ENCODE measurements at regions not wholly inside any gene's neighbourhood (a gene's known extent, or its start where the extent isn't known, plus 50 kb on each side); places are given as distances from the start of the nearest gene placed in this dataset.

- DNase-seq (ENCODE audit: extremely low spot score, unreplicated experiment), result no peak
- no peak for TF ChIP-seq CTCF (IDR thresholded peaks at IDR 0.05)
- H3K27me3 Mint-ChIP-seq (ENCODE audit: unreplicated experiment), result no peaks in the 10 kb centered on the region
- peaks cover 23% of the 10 kb centered on the region for H3K4me1 Mint-ChIP-seq (ENCODE audit: unreplicated experiment)
- H3K27ac Mint-ChIP-seq (ENCODE audit: unreplicated experiment), result no peak overlapping the region
- no peak overlapping the region for H3K4me3 Mint-ChIP-seq (ENCODE audit: unreplicated experiment)
- peaks cover 4% of the 10 kb centered on the region for H3K36me3 Mint-ChIP-seq (ENCODE audit: unreplicated experiment)
- H3K9me3 Mint-ChIP-seq (ENCODE audit: unreplicated experiment), result no peaks in the 10 kb centered on the region
These were observed 90.5 kb upstream of the CCDC150 start for GRCh38 chr2:196549052-196549451.

GRCh38 chr2:196551014-196551413 lies 88.5 kb upstream of the CCDC150 start:
- Mint-ChIP-seq H3K36me3 (ENCODE audit: unreplicated experiment) (peaks cover 6% of the 10 kb centered on the region), H3K4me1 (ENCODE audit: unreplicated experiment) (peaks cover 23% of the 10 kb centered on the region), H3K4me3 (ENCODE audit: unreplicated experiment) (no peak overlapping the region), H3K9me3 (ENCODE audit: unreplicated experiment) (no peaks in the 10 kb centered on the region), H3K27me3 (ENCODE audit: unreplicated experiment) (no peaks in the 10 kb centered on the region), H3K27ac (ENCODE audit: unreplicated experiment) (peak overlapping the region; percentile 1)
- TF ChIP-seq CTCF (IDR thresholded peaks at IDR 0.05), result no peak
- DNase-seq (ENCODE audit: extremely low spot score, unreplicated experiment), result no peak

GRCh38 chr2:196555161-196555560 lies 84.4 kb upstream of the CCDC150 start:
- Mint-ChIP-seq H3K9me3 (ENCODE audit: unreplicated experiment) (no peaks in the 10 kb centered on the region), H3K4me3 (ENCODE audit: unreplicated experiment) (no peak overlapping the region), H3K4me1 (ENCODE audit: unreplicated experiment) (peaks cover 25% of the 10 kb centered on the region), H3K27ac (ENCODE audit: unreplicated experiment) (no peak overlapping the region), H3K27me3 (ENCODE audit: unreplicated experiment) (no peaks in the 10 kb centered on the region), H3K36me3 (ENCODE audit: unreplicated experiment) (peaks cover 2% of the 10 kb centered on the region)
- DNase-seq (ENCODE audit: extremely low spot score, unreplicated experiment), result no peak
- no peak for TF ChIP-seq CTCF (IDR thresholded peaks at IDR 0.05)

- peaks cover 21% of the 10 kb centered on the region for H3K4me1 Mint-ChIP-seq (ENCODE audit: unreplicated experiment)
- H3K36me3 Mint-ChIP-seq (ENCODE audit: unreplicated experiment), result peaks cover 2% of the 10 kb centered on the region
- H3K9me3 Mint-ChIP-seq (ENCODE audit: unreplicated experiment), result no peaks in the 10 kb centered on the region
- no peak overlapping the region for H3K4me3 Mint-ChIP-seq (ENCODE audit: unreplicated experiment)
- H3K27ac Mint-ChIP-seq (ENCODE audit: unreplicated experiment), result no peak overlapping the region
- no peak for DNase-seq (ENCODE audit: extremely low spot score, unreplicated experiment)
- no peak for TF ChIP-seq CTCF (IDR thresholded peaks at IDR 0.05)
- no peaks in the 10 kb centered on the region for H3K27me3 Mint-ChIP-seq (ENCODE audit: unreplicated experiment)
These were observed 83.8 kb upstream of the CCDC150 start for GRCh38 chr2:196555726-196556125.

GRCh38 chr2:196558497-196558896 lies 81.0 kb upstream of the CCDC150 start:
- no peak overlapping the region for H3K27ac Mint-ChIP-seq (ENCODE audit: unreplicated experiment)
- H3K36me3 Mint-ChIP-seq (ENCODE audit: unreplicated experiment), result peaks cover 7% of the 10 kb centered on the region
- no peaks in the 10 kb centered on the region for H3K27me3 Mint-ChIP-seq (ENCODE audit: unreplicated experiment)
- H3K9me3 Mint-ChIP-seq (ENCODE audit: unreplicated experiment), result peaks cover 6% of the 10 kb centered on the region
- no peak overlapping the region for H3K4me3 Mint-ChIP-seq (ENCODE audit: unreplicated experiment)
- peaks cover 3% of the 10 kb centered on the region for H3K4me1 Mint-ChIP-seq (ENCODE audit: unreplicated experiment)
- DNase-seq (ENCODE audit: extremely low spot score, unreplicated experiment), result no peak
- no peak for TF ChIP-seq CTCF (IDR thresholded peaks at IDR 0.05)
